GM21717 (cell line): ENCODE measurements at regions not wholly inside any gene's neighbourhood (a gene's known extent, or its start where the extent isn't known, plus 50 kb on each side); places are given as distances from the start of the nearest gene placed in this dataset.
"Not testable (repeated sequence)": the region's sequence is repeated elsewhere in the genome, so short reads cannot be mapped to it uniquely, and the experiment has no call there.

Source experiments
- ATAC-seq: cut with Tn5 transposase; IDR thresholded peaks from one replicate; pipeline ENCODE4 v1.9.1; 2021; ENCODE audit warnings: mild to moderate bottlenecking, moderate library complexity; ENCODE audit not compliant: unreplicated experiment

GRCh38 chr5:60490597-60491166, 209.3 kb downstream of the DEPDC1B start:
- no peak for ATAC-seq

- no peak for ATAC-seq
These were observed 210.1 kb downstream of the DEPDC1B start for GRCh38 chr5:60489856-60490255.

DNA sequence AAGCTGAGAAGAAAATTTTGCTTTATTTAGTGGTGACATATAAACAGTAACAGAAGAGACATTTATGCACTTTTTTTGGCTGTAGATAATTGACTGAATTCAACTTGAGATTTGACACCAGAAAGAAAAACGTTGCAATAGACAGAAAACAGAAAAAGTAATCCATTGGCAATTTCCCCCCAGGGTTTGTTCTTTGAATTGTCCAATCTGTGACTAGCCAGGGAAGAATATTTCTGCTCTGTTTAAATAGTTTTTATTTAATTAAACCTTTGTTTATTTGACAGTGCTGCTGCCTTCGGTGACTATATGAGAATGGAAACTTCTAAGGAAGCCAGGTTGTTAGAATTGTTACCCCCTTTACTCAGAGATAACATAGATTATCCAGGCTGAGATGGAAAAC, 210.6 kb downstream of the DEPDC1B start:
- no peak for ATAC-seq

DNA sequence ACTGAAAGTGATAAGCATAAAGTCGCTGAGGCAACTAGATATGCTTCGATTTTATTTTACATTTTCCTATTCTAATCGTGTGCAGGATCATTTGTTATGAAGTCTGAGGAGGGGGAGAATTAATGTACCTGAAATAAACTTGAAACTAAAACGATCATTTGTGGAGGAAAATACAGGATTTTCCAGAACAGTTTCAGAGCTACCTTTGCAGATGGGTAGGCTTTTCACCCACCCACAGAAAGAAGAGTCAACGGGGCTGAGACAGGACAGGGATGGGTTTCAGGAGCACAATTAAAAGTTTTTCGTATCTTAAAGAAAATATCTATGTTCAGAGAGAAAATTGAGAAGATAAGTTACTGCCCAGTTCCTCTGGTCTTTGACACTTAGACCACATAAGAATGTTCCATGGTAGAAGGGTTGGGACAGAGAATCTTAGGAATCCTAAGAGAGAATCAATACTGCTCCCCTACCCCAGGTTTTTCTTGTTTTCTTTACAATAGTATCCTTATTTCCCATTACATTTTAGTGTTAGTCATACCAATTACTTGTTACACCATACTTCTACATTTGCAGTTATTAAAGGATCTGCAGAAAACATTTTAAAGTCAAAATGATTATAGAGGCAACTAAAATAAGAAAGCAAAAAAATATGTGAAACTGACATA, 211.4 kb downstream of the DEPDC1B start:
- ATAC-seq = no peak

- ATAC-seq = no peak
These were observed 212.0 kb downstream of the DEPDC1B start for GRCh38 chr5:60487885-60488442.

- no peak for ATAC-seq
These were observed 212.5 kb downstream of the DEPDC1B start for GRCh38 chr5:60487476-60487875.

DNA sequence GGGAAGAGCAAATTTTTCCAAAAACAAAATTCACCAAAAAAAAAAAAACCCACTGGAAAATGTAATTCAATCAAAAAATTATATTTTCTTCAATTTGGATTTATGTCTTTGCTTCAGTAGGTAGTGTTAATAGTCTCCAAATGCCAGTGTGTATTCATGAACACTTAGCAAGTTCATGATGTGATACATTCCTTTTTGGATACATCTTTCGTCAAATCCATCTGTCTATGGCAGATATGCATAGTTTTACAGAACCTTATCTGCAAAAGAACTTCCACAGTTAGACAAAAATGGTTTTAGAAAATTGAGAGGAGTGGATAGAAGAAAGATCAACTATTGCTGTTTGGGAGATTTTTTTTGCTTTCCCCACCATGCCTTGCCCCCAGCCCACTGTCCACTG, 214.6 kb downstream of the DEPDC1B start:
- no peak for ATAC-seq

DNA sequence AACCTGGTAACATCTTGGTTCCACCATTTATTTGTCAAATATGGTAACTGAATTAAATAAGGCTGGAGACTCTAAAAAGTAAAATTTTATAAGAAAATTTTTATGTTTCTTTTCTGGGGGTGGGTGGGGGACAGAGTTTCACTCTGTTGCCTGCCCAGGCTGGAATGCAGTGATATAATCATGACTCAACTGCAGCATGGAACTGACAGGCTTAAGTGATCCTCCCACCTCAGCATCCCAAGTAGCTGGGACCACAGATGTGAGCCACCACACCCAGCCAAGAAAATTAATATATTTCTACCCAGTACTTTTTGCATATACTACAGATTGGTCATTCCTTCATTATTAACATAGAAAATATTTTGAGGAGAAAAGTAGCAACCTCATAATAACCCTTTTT, 216.9 kb downstream of the DEPDC1B start:
- no peak for ATAC-seq

GRCh38 chr5:60482301-60482700, 217.7 kb downstream of the DEPDC1B start:
- ATAC-seq = no peak

- ATAC-seq = no peak
These were observed 220.4 kb downstream of the DEPDC1B start for GRCh38 chr5:60479542-60479941.

GRCh38 chr5:60477849-60478248, 222.1 kb downstream of the DEPDC1B start:
- ATAC-seq = no peak

- no peak for ATAC-seq
These were observed 226.3 kb downstream of the DEPDC1B start for GRCh38 chr5:60473654-60474053.

DNA sequence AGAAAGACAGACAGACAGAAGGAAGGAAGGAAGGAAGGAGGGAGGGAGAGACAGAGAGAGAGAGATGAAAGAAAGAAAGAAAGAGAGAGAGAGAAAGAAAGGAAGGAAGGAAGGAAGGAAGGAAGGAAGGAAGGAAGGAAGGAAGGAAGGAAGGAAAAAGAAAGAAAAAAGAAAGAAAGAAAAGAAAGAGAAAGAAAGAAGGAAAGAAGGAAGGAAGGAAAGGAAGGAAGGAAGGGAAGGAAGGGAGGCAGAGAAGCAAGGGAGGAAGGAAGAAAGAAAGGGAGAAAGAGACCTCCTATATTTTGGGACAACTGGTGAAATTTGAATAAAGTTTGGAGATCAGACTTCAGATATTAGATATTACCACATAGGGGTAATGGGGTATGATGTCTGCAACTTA, 226.9 kb downstream of the DEPDC1B start:
- not testable (repeated sequence) for ATAC-seq

DNA sequence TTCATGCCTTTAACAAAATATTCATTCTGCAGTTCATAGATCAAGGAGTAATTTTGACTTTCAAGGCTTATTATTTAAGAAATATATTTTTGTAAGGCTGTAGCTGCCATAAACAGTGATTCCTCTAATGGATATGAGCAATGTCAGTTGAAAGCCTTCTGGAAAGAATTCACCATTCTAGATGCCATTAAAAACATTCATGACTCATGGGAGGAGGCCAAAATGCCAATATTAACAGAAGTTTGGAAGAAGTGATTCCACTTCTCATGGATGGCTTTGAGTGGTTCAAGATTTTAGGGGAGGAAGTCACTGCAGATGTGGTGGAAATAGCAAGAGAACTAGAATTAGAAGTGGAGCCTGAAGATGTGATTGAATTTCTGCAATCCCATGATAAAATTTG, 229.1 kb downstream of the DEPDC1B start:
- ATAC-seq = no peak

- no peak for ATAC-seq
These were observed 230.7 kb downstream of the DEPDC1B start for GRCh38 chr5:60469286-60469685.

GRCh38 chr5:60463179-60463868, 236.6 kb downstream of the DEPDC1B start:
- no peak for ATAC-seq

- no peak for ATAC-seq
These were observed 241.3 kb downstream of the DEPDC1B start for GRCh38 chr5:60458666-60459065.

- ATAC-seq = no peak
These were observed 242.7 kb downstream of the DEPDC1B start for GRCh38 chr5:60457233-60457632.

DNA sequence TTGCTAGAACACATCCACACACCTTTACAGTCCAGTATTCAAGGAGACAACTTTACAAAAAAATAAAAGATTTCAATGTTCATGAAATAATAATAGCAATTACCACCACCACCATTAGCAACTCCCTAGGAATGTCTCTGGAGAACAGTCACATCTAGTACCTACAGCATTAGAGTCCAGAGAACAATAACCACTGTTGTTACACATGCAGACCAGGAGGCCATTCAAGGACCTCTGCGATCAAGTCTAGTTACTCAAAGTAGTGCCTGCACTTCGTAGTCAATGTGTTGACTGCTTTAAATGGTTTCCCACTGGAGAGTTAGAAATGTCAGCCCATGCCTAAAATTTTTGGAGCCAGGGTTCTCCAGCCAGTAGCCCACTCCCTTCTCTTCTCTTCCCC, 244.4 kb downstream of the DEPDC1B start:
- no peak for ATAC-seq

DNA sequence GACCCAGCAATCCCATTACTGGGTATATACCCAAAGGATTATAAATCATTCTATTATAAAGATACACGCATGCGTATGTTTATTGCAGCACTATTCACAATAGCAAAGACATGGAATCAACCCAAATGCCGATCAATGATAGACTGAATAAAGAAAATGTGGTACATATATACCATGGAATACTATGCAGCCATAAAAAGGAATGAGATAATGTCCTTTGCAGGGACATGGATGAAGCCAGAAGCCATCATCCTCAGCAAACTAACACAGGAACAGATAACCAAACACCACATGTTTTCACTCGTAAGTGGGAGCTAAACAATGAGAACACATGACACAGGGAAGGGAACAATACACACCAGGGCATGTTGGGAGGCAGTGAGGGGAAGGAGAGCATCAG, 245.7 kb downstream of the DEPDC1B start:
- not testable (repeated sequence) for ATAC-seq

GRCh38 chr5:60453186-60453976, 246.6 kb downstream of the DEPDC1B start:
- ATAC-seq = no peak
